Left cardiac atrium (tissue), 4 donors: ENCODE measurements at regions not wholly inside any gene's neighbourhood (a gene's known extent, or its start where the extent isn't known, plus 50 kb on each side); places are given as distances from the start of the nearest gene placed in this dataset.

Source experiments
- ATAC-seq, 2 donors: fragments of 200-7000 bp; cut with Tn5 transposase; one replicate each; pipeline ENCODE4 v1.9.1; 2020; ENCODE audit warnings: mild to moderate bottlenecking in 2 of 2, moderate library complexity in 2 of 2
- DNase-seq: peaks from one replicate; pipeline ENCODE4 v3.0.0-alpha.2; 2020
- intact Hi-C, 2 donors: fragments of 100-400 bp; cut with DNase I; formaldehyde crosslinking; loops; one replicate each; pipeline versions ENCODE4 v1.14.1 to v1.15.1; 2022 to 2023
- donor health status: DM: no; HTN: yes; CAD: no.
- donor health status: DM: no; HTN: yes; CAD: no; lungs with severe emphysema.
- donor health status: DM: yes; HTN: yes; CAD: no.
- donor health status: Dilated cardiomyopathy.

GRCh38 chr3:161444694-161445077 lies 51.9 kb upstream of the OTOL1 start:
- intact Hi-C loops, result no loop called here
- ATAC-seq (no peak), DNase-seq (no peak)

GRCh38 chr3:161443921-161444693 lies 52.5 kb upstream of the OTOL1 start:
- DNase-seq (no peak), ATAC-seq (no peak)
- intact Hi-C loops, result no loop called here

- DNase-seq, result no peak
- no peak for ATAC-seq
- intact Hi-C loops, result no loop called here
Measured at GRCh38 chr3:161430307-161430706, 59.0 kb upstream of the SPTSSB start.

- no peak for ATAC-seq
- intact Hi-C loops, result loop anchor here in 1 of 2 donors (10.0 kb wide), 1 partner anchor 723 kb away; no protein-coding TSS in a partner anchor
- no peak for DNase-seq
Measured at GRCh38 chr3:161427347-161427746, 56.0 kb upstream of the SPTSSB start.

GRCh38 chr3:161426758-161427157 lies 55.4 kb upstream of the SPTSSB start:
- intact Hi-C loops, result loop anchor here in 1 of 2 donors (10.0 kb wide), 1 partner anchor 722 kb away; no protein-coding TSS in a partner anchor
- no peak for ATAC-seq
- DNase-seq, result no peak

GRCh38 chr3:161423911-161424522 lies 52.7 kb upstream of the SPTSSB start:
- peak in 1 of 2 donors; percentile 60 for ATAC-seq
- DNase-seq, result no peak
- intact Hi-C loops, result loop anchor here (5.0 to 10.0 kb wide), 4 partner anchors 147 to 719 kb away; no protein-coding TSS in a partner anchor

GRCh38 chr3:161422171-161422700 lies 50.9 kb upstream of the SPTSSB start:
- ATAC-seq (peak; percentile 23 to 27), DNase-seq (no peak)
- intact Hi-C loops, result loop anchor here (5.0 to 10.0 kb wide), 4 partner anchors 145 to 717 kb away; no protein-coding TSS in a partner anchor
